ENCODE measurements at regions not wholly inside any gene's neighbourhood (a gene's known extent, or its start where the extent isn't known, plus 50 kb on each side); places are given as distances from the start of the nearest gene placed in this dataset.

DNA sequence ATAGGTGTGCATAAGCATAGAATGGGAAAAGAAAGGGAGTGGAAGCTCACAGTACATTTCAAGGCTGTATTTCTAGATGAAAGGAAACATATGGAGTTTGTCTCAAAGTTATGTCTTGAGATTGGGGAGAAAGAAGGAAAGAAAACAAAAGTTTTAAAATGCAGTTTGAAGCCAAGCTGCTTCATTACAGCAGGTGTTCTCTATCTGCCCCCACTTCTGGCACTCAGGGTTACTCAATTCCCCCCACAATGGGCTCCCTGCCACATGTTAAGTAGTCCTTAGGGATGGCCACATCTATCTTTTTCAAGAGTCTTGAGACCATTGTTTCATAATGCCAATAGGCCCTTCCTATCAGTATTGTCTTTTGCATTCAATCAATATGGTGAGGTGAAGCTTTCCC, 367.4 kb upstream of the ANXA10 start:
- Histone ChIP-seq H3K27me3 (no peaks in the 10 kb centered on the region), H3K4me3 (no peak overlapping the region), H3K9me3 (peaks cover 0 to 2% (median 0%) of the 10 kb centered on the region in 4 donors), H3K4me1 (no peaks in the 10 kb centered on the region), H3K27ac (no peak overlapping the region), H3K36me3 (no peaks in the 10 kb centered on the region)
- no peak for DNase-seq
- no peak for ATAC-seq (ENCODE audit: low FRiP score in 2 of 2)
- no peak for TF ChIP-seq EP300 (IDR thresholded peaks at IDR 0.05)

DNA sequence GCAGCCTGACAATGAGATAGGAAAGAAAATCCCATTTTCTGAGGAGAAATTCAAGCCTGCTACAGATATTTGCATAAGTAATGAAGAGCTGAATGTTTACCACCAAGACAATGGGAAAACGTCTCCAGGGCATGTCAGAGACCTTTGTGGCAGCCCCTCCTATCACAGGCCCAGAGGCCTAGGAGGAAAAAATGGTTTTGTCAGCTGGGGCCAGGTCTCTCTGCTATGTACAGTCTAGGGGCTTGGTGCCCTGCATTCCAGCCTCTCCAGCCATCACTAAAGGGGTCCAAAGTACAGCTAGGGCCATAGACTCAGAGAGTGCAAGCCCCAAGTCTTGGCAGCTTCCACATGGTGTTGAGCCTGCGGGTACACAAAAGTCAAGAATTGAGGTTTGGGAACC, 361.6 kb upstream of the ANXA10 start:
- no peak for DNase-seq
- H3K4me3 ChIP-seq = no peak overlapping the region
- no peaks in the 10 kb centered on the region for H3K4me1 ChIP-seq
- peaks cover 0 to 20% (median 5%) of the 10 kb centered on the region in 4 donors for H3K9me3 ChIP-seq
- TF ChIP-seq POLR2A (IDR thresholded peaks at IDR 0.05) = no peak
- TF ChIP-seq POLR2AphosphoS5 (IDR thresholded peaks at IDR 0.05) = no peak
- TF ChIP-seq, protein P1, sequence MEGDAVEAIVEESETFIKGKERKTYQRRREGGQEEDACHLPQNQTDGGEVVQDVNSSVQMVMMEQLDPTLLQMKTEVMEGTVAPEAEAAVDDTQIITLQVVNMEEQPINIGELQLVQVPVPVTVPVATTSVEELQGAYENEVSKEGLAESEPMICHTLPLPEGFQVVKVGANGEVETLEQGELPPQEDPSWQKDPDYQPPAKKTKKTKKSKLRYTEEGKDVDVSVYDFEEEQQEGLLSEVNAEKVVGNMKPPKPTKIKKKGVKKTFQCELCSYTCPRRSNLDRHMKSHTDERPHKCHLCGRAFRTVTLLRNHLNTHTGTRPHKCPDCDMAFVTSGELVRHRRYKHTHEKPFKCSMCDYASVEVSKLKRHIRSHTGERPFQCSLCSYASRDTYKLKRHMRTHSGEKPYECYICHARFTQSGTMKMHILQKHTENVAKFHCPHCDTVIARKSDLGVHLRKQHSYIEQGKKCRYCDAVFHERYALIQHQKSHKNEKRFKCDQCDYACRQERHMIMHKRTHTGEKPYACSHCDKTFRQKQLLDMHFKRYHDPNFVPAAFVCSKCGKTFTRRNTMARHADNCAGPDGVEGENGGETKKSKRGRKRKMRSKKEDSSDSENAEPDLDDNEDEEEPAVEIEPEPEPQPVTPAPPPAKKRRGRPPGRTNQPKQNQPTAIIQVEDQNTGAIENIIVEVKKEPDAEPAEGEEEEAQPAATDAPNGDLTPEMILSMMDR (IDR thresholded peaks at IDR 0.05) = no peak
- no peak for TF ChIP-seq EP300 (IDR thresholded peaks at IDR 0.05)
- H3K27me3 ChIP-seq = no peaks in the 10 kb centered on the region
- no peak for ATAC-seq (ENCODE audit: low FRiP score in 2 of 2)
- 37 to 60% methylated on average over 2 of the region's 2 CpGs for WGBS, 2 donors
- H3K27ac ChIP-seq = no peak overlapping the region
- H3K36me3 ChIP-seq = no peaks in the 10 kb centered on the region

DNA sequence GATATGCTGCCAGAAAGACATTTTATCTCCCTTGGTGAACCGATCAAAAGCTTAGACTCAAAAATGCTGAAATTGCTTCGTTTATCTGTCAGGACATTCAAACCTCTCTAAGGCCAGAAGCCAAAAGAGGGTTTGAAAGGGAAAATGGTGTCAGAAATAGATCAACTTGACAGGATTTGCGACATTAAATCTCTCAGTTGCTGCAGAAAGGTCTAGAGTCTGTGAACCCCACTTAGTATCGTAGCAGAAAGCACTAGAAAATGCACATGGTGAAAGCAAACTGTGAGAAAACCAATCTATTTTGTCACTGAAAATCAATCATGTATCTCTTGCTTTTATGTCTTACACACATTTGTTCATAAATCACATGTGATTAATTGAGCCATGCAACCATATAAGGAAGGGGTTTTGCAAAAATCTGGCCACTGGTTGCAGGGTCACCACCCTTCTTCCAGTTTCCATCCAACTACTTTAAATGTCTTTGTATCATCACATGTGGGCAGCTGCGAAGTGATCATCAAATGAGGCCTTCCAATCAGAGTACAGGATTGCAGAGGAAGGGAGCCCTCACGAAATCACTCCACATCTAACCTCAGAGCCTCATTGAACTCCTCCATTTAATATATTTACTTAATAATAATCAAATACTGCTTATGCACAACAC, 347.2 kb upstream of the ANXA10 start:
- WGBS, 2 donors = 73 to 76% methylated on average over 6 of the region's 6 CpGs
- no peak overlapping the region for H3K4me3 ChIP-seq
- H3K27me3 ChIP-seq = no peaks in the 10 kb centered on the region
- H3K27ac ChIP-seq = no peak overlapping the region
- DNase-seq (no peak), ATAC-seq (ENCODE audit: low FRiP score in 2 of 2) (no peak)
- H3K36me3 ChIP-seq = no peaks in the 10 kb centered on the region
- TF ChIP-seq POLR2AphosphoS5 (IDR thresholded peaks at IDR 0.05) (no peak), EP300 (IDR thresholded peaks at IDR 0.05) (no peak), POLR2A (IDR thresholded peaks at IDR 0.05) (no peak)
- TF ChIP-seq, protein P1 (IDR thresholded peaks at IDR 0.05) = no peak
- no peaks in the 10 kb centered on the region for H3K9me3 ChIP-seq
- no peaks in the 10 kb centered on the region for H3K4me1 ChIP-seq

DNA sequence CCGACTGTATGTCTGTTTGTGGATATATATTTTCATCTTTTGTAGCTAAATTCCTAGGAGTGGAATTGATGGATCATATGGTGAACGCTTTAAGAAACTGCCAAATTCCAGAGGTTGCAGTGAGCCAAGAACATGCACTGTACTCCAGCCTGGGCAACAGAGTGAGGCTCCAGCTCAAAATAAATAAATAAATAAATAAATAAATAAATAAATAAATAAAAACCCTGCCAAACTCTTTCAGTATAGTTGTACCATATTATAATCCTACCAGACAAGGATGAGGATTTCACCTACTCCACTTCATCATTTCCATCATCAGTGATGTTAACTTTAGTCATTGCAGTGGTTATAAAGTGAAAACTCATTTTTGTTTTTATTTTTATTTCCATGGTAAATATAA, 325.1 kb upstream of the ANXA10 start:
- Histone ChIP-seq H3K9me3 (no peaks in the 10 kb centered on the region), H3K4me1 (no peaks in the 10 kb centered on the region), H3K4me3 (no peak overlapping the region), H3K27me3 (no peaks in the 10 kb centered on the region), H3K27ac (no peak overlapping the region), H3K36me3 (no peaks in the 10 kb centered on the region)
- TF ChIP-seq, protein P1 (IDR thresholded peaks at IDR 0.05) = no peak
- TF ChIP-seq POLR2A (IDR thresholded peaks at IDR 0.05) = no peak
- no peak for TF ChIP-seq EP300 (IDR thresholded peaks at IDR 0.05)
- no peak for TF ChIP-seq POLR2AphosphoS5 (IDR thresholded peaks at IDR 0.05)
- 77 to 91% methylated on average over 2 of the region's 2 CpGs for WGBS, 2 donors
- ATAC-seq (ENCODE audit: low FRiP score in 2 of 2) = no peak
- no peak for DNase-seq

DNA sequence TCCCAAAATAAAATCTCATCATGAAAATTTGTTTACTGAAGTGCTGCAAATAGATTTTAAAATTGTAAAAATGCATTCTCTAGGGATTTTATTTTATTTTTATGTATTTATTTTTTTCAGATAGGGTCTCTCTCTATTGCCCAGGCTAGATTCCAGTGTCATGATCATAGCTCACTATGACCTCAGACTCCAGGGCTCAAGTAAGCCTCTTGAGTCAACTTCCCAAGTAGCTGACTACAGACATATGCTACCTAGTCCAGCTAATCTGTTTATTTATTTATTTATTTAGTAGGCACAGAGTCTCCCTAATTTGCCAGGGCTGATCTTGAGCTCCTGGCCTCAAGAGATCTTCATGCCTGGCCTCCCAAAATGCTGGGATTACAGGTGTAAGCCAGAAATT, 317.7 kb upstream of the ANXA10 start:
- no peak for DNase-seq
- no peak for ATAC-seq (ENCODE audit: low FRiP score in 2 of 2)
- Histone ChIP-seq H3K4me1 (no peaks in the 10 kb centered on the region), H3K27ac (no peak overlapping the region), H3K9me3 (peaks cover 0 to 4% (median 0%) of the 10 kb centered on the region in 4 donors), H3K27me3 (peaks cover 0 to 2% (median 0%) of the 10 kb centered on the region in 4 donors), H3K36me3 (no peaks in the 10 kb centered on the region), H3K4me3 (no peak overlapping the region)
- TF ChIP-seq EP300 (IDR thresholded peaks at IDR 0.05) (no peak), POLR2AphosphoS5 (IDR thresholded peaks at IDR 0.05) (no peak), POLR2A (IDR thresholded peaks at IDR 0.05) (no peak)
- TF ChIP-seq, protein P1 (IDR thresholded peaks at IDR 0.05) = no peak
